NCI-H2107 (cell line): ENCODE measurements at regions not wholly inside any gene's neighbourhood (a gene's known extent, or its start where the extent isn't known, plus 50 kb on each side); places are given as distances from the start of the nearest gene placed in this dataset.

Experiments
- DNase-seq: peaks from one replicate; lab custom pipeline; 2025; lab: John Stamatoyannopoulos, UW

DNA sequence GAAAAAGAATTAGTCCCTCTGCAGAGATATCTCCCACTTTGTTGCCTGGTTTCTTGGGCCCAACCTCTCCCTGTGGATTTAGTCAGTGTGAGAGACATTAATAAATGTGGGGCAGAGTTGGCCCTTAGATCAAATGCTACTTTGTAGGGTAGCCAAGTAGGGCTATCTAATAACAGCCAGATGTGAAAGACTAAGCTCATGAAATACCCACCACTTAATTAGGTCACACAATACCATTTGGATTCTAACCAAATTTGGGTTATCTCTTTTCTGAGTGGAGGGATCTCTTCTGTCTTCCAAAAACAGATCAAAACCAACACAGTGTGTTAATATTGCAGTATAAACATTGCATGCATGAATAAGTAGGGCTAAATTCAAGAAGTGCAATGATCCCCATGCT lies 626.8 kb upstream of the ZEB2 start:
- DNase-seq: no peak

DNA sequence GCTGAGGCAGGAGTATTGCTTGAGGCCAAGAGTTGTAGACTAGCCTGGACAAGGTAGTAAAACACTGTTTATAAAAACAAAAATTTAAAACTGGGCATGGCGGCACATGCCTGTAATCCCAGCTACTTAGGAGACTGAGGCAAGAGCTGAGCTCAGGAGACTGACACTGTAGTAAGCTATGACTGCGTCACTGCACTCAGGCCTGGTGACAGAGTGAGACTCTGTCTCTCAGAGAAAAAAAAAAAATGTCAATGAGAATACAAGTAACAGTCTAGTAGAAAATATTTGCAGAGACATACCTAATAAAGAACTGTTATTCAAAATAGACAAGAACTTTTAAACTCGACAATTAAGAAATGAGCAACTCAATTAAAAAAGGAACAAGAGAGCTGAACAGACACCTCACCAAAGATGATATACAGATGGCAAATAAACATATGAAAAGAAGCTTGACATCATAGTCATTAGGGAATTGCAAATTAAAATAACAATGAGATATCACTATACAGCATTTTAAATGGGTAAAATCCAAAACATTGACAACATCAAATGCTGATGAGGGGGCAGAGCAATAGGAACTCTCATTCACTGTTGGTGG lies 624.3 kb upstream of the ZEB2 start:
- no peak for DNase-seq

GRCh38 chr2:145141981-145142380 lies 622.1 kb upstream of the ZEB2 start:
- no peak for DNase-seq

DNA sequence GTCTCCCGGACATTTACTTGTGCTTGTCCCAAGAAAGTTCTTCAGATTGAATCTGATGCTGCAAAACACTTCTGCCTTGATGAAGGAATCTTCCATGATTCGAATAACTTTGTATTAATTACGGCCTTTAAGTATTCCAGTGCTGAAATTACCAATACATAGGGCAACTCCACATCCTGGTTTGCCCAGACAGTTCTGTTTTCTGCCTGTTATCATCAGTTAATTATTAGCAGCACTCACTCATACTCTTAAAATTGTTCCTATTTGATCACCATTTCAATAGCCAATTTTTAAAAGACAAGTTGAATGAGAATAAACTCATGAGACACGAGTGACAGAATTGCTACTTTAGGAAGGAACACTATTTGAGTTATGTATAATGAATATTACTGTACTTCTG lies 620.7 kb upstream of the ZEB2 start:
- DNase-seq: no peak

DNA sequence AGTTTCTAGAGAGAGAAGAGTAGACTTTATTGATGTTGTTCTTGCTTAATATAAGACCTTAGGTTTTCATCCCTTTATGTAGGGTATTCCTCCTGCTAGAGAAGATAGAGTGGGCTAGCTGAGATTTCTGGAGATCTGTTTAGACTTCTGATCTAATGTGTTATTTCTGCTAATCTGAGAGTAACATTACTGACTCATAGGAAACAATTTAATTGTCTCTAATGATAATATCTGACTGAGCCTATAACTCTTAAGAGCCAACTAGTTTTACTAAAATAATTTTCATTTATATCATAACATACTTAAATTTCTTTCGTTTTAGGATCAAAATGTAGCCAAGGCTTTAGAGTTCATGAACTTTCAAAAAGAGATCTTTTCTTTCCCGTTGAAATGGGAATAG lies 618.7 kb upstream of the ZEB2 start:
- no peak for DNase-seq

GRCh38 chr2:145137901-145138300 lies 618.0 kb upstream of the ZEB2 start:
- no peak for DNase-seq

DNA sequence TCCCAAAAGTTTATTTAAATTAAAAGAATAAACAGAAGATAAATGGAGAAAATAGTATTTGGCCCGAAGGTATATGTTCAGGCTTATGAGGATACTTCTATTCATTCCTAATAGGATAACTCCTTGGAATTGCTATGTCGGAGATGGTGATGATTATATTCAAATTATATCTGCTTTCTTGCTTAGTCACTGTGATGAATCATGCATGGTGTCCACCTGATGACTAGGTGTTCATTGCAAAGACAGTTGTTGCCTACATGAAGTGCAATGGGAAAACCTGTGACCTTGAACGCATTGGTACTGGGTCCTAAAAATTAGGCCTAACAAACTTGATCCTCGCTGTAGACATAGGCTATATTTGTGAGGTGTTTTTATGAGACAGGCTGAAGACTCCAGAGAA lies 617.3 kb upstream of the ZEB2 start:
- DNase-seq: no peak

DNA sequence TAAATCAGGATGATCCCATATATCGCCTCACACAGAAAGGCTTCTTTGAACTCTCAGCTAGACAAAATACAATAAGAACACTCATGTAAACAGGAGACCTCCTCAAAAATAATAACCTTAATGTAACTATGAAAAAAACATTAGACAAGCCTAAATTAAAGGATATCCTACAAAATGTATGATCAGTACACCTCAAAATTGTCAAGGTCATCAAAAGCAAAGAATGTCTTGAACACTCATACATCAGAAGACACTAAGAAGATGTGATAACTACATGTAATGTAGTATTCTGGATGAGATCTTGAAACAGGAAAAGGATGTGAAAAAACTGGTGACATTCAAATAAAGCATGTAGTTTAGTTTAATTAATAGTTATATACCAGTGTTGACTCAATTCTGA lies 616.8 kb upstream of the ZEB2 start:
- no peak for DNase-seq

DNA sequence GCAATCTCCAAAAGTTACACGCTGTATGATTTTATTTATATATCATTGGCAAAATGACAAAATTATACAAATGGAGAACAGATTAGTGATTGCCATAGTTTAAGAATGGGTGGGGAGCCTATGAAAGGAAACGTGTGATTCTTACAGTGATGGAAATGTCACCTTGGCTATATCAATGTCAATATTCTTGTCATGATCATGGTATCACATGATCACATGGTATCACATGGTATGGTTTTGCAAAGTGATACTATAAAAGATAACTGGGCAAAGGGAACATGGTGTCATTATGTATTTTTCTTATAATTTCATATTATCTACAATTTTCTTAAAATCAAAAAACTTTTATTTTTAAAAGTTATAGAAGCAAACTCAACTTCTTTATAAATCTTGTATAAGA lies 606.2 kb upstream of the ZEB2 start:
- DNase-seq: no peak

- DNase-seq: no peak
Observed at GRCh38 chr2:145124085-145124484, 604.2 kb upstream of the ZEB2 start.

- no peak for DNase-seq
Observed at GRCh38 chr2:145123606-145124005, 603.7 kb upstream of the ZEB2 start.

- DNase-seq: no peak
Observed at GRCh38 chr2:145119225-145119624, 599.3 kb upstream of the ZEB2 start.

GRCh38 chr2:145116834-145117725 lies 597.2 kb upstream of the ZEB2 start:
- DNase-seq: no peak

- DNase-seq: no peak
Observed at GRCh38 chr2:145116056-145116455, 596.1 kb upstream of the ZEB2 start.

GRCh38 chr2:145114726-145115125 lies 594.8 kb upstream of the ZEB2 start:
- DNase-seq: no peak

DNA sequence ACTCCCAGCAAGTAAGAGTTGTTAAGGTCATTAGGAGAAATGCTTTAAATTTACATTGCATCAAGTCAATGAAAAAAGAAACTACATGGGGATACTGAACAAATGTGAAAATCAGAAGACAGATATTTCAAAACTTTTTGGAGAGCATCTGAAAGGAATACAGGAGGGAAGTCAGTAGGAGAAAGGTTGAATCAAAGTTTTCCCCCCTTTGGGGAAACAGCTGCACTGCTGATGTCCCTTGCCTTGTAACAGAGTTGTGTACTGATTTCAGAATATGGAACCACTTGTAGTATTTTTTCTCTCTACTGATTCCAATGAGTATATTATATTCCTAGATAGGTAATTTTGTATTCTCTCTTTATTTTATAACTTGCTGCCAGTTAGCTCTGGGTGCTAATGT lies 592.5 kb upstream of the ZEB2 start:
- DNase-seq: no peak

DNA sequence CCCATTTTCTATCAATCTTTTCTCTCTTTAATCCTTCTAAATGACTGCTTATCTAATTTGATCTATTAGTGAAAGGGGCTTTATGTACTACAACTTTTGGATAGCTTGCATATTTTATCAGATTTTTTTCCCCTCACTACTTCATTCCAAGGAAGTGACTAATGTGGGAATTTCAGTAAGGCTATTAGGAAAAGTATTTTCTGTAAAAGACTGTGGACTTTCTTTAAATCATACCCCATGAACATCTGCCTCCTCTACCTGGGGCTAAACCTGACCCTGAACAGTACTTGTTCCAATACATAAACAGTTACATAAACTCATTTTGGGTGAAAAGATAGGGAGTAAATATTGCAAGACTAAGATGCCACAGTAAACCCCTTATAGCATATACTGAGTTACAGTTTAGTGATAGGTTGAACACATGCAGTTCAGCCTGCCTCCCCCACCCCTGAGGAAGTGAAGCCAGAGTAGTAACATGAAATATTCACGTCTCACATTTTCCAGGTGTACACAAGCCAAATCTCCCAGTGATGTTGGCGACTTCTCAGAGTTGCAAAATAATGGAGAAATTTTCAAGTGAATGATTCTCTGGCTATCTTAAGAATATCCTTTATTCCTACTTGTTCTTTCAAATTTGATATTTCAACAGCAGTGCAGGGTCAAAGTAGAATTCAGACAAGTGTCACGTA lies 590.9 kb upstream of the ZEB2 start:
- DNase-seq: no peak

DNA sequence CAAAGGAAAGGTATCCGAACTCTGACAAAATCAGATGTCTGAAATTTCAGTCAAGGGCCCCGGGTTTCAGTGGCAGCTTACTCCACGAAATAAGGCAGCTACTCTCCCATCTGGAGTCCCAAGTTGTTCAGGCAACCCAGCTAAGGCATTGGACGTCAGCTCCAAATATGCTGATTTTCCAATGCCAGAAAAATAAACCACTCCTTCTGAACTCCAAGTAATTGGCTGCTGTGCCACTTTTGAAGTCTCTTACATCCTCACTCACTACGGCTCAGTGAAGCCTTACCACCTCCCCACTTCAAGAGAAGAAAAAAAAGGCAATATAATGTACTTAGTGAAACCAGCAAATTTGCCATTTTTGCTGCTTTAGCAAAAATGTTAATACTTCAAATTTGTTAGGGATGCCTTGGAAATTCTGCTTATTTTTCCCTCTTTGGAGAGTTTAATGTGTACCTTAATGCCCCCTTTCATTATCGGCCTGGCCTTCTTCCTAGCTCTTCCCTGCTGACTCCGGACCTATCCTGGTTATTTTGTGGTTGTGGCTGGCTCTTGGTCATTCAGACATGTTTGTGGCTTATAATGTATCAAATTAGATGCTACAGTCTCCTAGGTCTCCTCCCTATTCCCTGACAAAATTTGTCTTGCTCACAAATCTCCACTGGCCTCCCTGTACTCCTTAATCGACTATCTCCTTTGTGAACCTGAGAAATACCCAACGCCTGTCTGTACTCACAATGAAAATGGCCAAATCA lies 589.2 kb upstream of the ZEB2 start:
- no peak for DNase-seq

DNA sequence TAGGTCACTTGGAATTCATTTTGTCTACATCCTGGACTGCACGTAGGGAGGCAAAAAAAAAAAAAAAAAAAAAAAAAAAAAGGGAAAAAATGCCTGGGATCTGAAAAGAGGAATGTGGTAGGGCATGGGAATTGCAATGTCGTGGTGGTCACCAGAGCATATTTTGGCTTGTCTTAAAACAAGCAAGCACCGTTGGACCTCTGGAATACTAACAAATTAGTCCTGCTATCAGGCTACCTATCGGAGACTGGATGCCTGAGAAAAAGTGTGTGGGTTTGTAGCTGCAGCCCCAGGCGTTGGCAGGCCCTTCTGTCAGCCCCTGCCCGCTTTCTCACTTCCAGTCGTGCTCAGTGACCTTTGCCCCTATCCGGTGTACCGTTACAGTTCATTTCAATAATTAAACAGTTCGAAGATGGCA lies 588.5 kb upstream of the ZEB2 start:
- no peak for DNase-seq

DNA sequence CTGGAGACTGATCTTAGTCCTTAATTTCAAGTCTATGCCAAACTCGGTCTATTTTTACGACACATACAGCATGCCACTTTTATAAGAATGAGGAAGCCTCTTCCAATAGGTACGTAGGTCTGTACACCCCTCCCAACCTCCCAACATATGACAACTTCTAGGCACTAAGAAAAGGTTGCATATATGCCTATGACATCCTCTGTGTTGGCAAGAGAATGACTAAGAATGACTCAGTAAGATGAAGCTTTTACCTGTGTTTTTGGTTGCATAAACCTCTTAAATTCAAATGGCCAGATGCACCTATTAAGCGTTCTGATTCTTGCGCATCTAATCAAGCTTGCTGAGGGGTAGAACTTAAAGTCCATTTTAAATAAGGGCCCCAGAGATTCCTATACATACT lies 586.4 kb upstream of the ZEB2 start:
- no peak for DNase-seq

GRCh38 chr2:145102706-145103105 lies 582.8 kb upstream of the ZEB2 start:
- DNase-seq: no peak

DNA sequence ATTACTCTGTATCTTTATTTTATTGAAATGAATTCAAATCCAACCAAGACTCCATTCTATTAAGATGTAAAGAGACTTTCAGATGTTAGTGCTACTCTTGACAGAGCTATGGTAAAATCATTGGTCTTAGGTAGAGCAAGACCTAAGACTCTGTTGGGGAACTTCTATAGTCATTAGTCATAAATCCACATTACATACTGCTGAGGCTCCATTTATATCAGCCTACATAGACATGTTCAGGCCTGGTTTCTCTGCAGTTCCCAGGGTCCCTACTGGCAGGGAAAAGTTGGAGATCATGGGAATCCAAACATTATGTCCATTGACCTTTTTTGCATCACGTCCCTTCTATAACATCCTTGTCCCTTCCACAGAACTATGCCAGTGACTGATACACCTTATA lies 580.4 kb upstream of the ZEB2 start:
- no peak for DNase-seq
